ENCODE measurements at regions not wholly inside any gene's neighbourhood (a gene's known extent, or its start where the extent isn't known, plus 50 kb on each side); places are given as distances from the start of the nearest gene placed in this dataset.

DNA sequence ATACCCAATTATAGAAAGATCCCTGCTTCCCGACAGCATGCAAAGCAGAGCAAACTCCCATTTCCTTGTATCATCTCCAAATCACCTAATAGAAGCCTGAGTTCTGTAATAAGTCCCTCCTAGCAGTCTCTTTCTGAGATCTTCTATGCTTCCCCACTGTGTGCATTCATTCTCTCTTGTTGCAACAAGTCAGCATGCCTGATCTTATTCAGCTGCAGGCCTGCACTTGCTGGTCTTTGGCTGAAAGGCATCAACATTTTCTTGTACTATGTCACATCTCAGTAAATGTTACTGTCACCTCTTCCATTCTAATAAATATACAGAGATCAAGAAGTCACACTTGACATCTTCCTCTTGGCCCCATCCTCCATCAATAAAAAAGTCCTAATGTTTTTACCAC, 449.9 kb upstream of the MEX3C start:
- no peak for DNase-seq (ENCODE audit: low spot score)

DNA sequence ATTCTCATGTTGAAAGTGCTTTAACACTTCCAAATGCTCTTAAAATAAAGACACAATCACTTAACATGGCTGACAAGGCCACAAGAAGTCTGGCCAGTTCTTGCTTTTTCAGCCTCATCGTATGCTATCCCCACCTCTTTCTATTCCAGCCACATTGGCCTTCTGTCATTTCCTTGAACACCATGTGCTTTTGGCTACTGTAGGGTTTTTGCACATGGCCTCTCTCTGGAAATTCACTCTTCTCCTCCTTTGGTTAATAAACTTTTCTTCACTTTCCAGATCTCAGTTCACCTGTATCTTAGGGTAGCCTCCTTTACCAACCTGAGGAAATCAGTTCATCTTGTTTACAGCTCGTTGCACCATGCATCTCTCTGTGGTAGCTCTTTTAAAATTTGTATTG, 450.5 kb upstream of the MEX3C start:
- no peak for DNase-seq (ENCODE audit: low spot score)

DNA sequence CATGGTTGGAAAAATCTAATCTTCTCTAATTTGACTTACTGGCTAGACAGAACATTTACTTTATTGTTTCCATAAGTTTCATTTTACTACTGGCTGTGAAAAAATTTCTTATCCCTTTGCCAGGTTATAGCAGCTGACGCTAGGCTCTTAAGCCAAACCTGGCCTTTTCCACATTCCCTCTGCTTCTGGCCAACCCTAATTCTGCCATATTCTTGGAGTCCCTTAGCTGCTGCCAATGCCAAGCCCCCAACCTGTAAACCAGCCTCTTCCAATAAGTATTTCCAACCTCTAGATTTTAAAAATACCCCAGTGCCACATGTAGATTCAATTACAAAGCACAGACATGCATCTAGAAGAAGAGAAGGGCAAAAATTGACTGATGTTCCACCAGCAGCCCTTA, 452.3 kb upstream of the MEX3C start:
- no peak for DNase-seq (ENCODE audit: low spot score)

DNA sequence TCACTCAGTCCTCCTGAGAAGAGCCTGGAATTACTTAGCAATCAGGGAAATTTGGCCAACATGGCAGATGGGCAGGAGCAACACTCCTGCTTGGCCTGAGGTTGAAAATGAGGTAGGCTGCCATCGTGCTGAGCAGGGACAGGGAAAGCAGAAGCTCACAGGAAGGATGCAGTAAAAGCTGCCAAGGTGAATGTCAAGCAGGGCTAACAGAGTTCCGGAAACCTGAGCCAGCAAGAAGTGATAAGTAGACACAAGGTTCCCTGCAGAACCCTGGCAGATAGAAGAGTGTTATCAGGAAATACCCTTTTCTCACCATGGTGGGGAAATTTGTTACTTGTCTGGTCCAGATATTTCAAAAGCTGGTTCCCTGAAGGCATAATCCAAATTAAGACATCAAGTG, 454.3 kb upstream of the MEX3C start:
- DNase-seq (ENCODE audit: low spot score): no peak

DNA sequence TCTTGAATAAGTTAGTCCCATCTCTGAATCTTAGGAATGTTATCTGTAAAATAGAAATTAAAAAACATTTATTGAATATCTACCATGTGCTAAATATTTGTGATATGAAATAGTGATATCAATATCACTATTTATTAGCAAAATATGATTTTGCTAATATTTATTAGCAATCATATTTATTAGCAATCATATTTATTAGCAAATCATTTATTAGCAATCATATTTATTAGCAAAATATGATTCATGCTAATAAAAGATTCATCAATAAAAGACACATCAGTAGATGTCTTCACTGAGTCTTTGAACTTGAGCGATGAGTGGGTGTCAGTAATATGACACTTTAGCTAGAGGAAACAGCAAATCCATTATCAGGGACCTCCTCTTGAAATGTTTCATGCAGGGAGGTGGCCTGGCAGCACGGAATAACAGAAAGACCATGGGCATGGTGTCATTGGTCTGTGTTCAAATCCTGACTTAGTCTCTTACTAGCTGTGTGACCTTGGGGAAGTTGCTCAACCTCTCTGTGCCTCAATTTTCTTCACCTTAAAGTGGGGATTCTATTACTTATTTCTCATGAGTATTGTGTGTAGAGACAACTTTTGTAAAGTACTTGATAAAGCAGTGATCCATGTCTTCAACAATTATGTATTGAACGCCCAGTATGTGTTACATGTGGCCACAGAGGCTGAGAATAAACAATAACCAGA, 456.2 kb upstream of the MEX3C start:
- no peak for DNase-seq (ENCODE audit: low spot score)

DNA sequence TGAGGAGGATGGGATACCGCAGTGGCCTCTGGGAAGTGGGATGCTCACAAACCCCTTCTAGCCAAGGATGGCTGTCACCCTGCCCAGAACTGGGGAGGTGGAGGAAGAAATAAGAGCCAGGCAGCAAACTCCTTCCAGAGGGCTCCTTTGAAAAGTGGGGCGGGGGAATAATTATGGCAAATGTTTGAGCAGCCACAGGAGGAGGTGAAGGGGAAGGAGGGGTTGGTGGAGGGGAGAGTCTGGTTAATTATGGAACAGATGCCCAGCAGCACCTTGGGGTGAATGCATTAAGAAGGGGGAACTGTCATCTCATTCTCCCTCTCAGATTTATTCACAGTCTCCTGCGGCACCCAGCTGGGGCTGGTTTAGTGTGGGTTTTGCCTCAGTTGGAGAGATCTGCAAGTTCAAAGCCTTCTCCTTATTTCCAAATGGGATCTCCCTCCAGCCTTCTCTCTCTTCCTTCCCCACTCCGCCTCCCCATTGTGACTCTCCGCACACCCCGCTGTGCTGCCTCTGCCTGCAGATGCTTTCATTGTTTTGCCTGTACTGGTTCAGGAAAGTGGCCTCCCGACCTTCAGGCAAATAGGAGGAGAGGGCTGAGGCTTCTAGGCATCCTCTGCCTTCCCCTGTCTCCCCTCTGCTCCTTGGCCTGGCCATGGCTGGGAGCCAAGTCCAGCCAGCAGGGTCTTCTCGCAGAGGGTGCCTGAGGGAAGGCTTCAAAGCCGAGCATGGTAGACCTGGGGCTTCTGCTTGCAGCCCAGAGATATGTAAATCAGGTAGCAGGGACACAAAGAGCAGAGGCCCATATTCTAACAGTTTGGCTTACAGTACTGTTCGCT, 457.2 kb upstream of the MEX3C start:
- DNase-seq (ENCODE audit: low spot score): no peak

DNA sequence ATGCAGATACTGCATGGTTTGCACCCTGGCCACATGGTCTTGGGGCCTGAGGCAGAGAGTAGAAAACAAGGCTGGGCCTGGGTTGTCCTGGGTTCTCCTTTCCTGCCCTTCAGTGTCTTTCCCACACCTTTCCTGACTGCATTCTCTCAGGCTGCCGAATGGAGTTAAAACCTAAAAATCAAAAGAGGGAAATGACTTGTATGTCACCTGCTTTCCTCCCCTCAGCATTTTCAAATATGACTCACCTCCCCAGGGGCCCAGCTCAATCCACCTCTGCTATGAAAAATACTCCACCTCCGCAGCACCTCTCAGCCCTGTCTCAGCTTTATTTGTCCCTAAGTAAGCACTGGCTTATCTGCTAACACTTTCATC, 457.8 kb upstream of the MEX3C start:
- DNase-seq (ENCODE audit: low spot score): no peak

DNA sequence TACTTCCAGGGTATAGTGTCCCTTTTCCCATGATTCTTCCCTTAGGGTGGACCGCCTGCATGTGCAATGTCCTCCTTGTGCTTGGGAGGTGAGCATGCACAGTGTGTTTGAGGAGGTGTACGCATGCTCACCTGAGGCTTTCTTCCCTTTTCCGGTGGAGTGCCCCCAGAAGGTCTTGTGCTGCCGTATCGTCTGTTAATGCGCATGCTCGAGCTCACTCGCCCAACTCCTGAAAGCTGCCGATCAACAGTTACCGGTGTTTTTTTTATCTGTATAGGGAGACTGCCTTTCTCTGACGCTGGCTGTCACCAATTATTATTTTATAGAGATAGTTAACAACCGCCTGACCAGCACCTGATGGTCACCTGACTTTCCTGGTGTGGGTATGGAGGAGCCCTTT, 458.8 kb upstream of the MEX3C start:
- no peak for DNase-seq (ENCODE audit: low spot score)

DNA sequence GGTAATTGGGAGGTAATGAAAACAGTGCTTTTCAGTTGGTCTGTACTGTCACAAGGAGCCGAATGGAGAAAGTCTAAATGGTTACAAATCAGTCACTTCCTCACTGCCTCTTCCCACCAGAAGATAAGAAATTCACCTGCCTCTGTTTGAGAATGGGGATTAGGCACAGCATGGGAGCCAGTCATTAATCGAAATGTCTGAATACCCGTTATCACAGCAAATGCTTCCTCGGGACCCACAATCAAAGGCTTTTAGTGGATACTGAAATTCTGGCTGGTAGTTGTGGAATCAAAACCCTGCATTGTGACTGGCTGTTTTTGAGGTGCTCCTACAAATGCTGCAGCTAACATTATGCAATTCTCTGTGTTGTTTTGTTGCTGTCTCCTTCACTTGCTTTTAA, 461.0 kb upstream of the MEX3C start:
- no peak for DNase-seq (ENCODE audit: low spot score)

DNA sequence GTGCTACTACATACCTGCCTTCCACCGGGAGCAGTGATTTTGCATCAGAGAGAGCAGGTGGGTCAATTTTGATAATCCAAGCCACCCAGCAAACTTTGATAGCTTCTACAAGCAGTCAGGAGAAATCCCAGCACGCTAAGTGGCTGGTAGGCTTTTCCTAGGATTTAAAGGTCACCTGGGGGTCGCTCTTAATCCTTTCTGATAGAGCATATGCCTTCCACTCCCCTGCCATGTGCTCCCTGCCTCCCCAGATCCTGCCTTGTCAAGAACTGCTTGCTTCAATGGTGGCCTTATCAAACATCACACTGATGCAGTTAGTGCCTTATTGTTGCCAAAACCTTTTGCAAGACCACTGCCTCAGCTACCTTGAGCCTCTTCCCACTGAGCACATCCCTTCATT, 462.3 kb upstream of the MEX3C start:
- no peak for DNase-seq (ENCODE audit: low spot score)

DNA sequence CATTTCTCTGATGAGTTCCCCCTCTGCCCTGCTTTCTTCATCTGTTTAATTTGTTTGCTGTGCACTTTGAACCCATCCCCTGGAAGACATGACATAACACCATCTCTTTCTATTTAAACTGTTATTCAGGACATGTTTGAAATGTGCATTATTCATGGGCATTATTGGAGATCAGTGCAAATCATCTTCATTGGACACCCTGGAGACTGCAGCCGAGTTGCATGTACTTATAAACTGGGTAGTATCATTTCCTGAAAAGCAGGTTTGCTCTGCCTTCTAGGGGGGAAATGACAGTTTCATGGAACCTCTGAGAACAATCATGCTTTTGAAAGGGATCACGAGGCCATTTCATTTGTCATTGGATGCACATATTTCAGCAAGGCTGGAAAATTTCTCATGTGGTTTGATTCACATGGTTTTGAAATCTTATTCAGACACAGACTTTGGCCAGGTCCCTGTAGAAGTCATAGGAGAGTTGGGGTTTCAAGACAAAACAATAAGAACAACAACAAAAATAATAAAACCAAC, 462.8 kb upstream of the MEX3C start:
- no peak for DNase-seq (ENCODE audit: low spot score)

DNA sequence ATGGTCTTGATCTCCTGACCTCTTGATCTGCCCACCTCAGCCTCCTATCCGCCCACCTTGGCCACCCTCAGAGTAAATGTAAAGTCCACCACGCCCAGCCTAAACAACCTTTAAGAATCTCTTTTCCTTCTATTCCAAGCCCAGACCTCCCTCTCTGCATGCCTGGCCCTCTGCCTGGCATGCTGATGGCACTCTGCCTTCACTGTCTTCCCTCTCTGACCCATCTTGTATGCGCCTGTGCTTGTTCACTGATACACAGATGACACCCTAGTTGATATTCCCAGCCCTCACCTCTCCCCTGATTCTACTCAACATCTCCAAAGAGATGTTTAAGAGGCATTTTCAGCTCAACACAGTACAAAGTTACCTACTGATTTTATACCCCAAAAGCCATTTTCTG, 466.8 kb upstream of the MEX3C start:
- DNase-seq (ENCODE audit: low spot score): no peak

DNA sequence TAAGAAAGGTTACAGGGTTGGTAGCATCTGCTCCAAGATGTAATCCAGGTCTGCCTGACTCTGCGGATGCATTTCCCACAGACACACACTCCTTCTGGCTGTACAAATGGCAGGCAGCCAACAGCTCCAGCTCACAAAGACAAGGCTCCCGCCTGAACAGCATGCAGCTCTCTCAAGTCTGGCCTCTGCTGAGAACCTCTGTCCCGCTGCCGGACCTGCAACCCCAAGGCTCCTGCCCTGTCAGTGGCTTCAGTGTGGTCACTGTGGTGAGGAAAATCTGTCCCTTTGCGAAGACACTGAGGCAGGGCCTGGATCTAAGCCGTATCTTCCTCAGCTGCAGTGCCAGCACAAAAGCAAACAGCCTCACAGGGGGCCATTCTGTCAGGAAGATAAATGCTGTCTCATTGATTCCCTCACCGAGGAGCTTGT, 469.3 kb upstream of the MEX3C start:
- DNase-seq (ENCODE audit: low spot score): no peak

DNA sequence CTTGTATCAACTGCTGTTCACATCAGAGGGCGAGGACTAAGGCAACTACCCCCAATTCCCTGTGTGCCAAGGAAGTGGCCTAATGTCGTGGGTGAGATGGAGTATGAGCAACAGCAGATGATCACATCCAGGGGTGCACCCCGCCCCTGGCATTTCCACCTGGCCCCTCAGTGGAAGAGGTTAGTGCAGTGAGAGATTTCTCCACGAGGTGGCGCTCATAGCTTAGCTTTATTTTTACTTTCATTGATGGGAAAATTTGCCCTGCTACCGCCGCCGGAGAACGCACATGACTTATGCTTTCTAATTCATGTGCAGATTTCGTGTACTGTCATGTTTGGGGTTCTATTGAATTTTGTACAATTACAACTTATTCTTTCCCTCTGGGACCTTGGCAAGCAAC, 470.6 kb upstream of the MEX3C start:
- peak; percentile 72 for DNase-seq (ENCODE audit: low spot score)

DNA sequence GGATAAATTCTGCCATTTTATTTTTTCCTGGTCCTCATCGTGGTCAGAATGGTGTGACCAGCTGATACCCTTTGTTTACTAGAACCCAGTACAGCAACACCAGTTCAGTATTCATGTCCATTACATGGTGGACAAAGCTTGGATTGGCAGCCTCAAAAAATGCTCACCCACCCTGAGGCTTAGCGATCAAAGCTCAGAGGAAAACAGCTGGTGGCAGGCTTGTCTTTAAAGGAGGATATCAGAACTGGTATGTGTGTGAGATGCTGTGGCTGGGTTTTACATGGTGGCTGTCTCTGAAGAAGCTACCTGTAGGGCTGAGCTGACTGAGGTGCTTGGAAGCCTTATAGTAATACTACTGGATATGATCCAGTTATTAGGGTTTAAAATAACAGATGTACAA, 471.1 kb upstream of the MEX3C start:
- no peak for DNase-seq (ENCODE audit: low spot score)

DNA sequence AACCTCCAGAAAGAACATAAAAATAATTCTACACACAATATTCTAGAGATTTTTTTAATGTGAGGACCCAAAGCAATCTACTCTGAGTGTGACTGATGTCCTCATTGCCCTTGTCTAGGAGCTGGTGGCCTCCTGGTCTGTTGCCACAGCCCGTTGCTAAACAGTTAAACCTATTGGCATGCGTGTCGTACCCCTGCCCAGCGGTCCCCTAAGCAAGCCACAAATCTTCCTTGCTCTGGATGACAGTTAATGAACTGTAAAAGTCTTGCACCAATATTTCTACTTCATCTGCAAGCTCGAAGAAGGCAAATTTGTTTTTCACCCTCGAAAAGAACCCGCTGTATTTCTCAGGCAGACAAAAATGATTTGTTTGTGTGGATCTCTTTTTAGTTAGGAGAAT, 489.1 kb upstream of the MEX3C start:
- DNase-seq (ENCODE audit: low spot score): no peak

DNA sequence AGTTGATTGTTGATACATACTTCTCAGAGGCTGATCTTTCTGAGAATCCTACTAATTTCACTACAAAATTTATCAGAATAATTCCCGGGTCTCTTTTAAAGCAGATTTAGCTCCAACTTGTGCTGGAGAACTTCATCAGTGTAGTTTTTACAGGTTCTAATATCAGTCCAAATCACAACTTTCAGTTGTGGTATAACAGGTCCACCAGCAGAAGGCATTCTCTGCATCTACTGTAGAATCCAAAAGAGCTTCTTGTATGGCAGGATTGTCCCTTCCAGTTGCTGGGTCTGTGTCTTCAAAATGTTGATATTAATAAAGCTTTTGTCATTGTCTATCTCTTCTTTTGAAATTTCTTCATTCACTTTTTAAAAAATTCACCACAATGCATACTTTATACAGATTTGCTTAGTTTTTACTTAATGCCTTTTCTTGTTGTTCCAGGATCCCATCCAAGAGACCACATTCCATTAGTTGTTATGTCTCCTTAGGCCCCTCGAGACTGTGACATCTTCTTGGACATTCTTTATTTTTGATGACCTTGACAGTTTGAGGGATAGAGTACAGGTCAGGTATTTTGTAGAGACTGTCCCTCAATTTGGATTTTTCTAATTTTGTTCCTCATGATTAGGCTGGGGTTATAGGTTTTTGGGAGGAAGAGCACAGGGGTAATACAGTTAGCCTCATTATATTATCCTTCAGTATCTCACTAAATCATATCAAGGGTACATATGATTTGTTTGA, 490.5 kb upstream of the MEX3C start:
- DNase-seq (ENCODE audit: low spot score): no peak

DNA sequence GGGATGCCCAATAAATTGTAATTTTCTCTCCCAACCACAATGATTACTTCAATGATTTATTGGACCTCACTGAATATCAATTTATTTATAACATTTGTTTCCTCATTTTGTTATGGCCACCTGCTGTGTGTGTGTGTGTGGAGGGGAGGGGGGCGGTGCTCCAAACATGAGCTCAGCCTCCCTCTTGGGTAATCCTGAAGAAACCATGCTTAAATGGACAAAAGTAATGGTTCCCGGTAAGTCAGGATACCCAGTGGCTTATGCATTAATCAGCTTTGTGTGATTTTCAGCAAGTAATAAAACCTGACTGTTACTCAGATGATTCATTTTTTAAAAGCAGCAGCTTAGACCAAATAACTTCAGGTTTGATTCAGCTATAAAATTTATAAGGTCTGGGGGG, 495.1 kb upstream of the MEX3C start:
- no peak for DNase-seq (ENCODE audit: low spot score)

DNA sequence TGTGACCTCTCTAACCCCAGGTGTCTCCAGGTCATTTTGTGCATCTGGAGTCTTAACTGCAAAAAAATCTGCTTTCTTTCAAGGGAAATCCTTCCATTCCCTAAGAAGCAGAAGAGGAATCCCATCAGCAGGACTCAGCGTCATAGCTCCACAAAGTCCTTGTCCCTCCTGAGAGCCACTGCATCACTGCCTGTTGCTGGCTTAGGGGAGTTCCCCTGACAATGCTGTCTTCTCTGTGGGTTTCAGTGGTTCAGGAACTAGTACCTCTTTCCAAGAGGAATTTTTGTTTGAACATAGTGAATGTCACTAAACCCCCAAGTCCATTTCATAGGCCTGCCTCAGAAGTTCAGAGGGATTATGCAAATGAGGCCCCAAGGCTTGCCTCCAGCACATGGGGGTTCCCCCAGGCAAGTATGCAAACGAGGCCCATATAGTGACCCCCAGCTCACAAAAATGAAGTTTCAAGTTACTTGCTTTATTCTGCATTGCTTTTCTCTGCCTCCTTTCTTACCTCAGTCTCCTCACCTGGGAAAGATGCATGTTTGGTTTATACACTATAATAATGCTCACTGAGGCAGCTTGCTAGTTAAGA, 513.9 kb upstream of the MEX3C start:
- no peak for DNase-seq (ENCODE audit: low spot score)

DNA sequence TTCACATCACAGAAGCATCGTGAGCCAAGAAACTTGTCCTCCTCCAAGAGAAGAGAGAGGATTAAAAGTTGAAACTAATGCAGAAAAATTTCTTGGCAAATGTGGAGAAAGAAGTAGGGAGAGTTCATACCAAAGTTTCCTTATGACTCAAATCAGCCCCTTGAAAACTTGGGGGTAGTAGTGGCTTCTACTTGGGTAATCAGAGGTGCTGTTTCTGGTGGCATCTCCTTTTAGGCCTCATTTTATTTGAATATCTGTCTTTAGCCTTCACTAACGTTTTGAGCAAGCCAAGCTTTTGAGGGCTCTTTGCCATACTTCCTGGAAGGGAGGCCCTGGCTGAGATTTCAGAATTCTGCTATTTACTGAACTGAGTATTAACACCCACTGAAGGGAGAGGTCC, 515.3 kb upstream of the MEX3C start:
- DNase-seq (ENCODE audit: low spot score): no peak

DNA sequence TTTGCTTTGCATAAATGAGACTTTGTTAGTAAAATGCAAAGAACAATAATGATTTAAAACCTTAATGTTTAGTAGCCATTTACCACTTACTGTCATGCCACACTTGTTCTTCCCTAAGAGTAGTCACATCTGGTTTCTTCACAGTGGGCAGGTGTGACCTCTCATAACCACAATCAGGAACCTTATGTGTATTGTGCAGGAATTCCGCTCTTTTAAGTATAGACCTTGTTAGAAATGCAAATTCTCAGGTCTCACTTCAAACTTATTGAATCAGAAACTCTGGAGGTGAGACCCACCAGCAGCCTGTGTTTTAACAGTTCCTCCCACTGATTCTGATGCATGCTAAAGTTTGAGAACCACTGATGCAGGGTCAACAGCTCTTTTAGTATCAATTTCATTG, 518.8 kb upstream of the MEX3C start:
- DNase-seq (ENCODE audit: low spot score): no peak

DNA sequence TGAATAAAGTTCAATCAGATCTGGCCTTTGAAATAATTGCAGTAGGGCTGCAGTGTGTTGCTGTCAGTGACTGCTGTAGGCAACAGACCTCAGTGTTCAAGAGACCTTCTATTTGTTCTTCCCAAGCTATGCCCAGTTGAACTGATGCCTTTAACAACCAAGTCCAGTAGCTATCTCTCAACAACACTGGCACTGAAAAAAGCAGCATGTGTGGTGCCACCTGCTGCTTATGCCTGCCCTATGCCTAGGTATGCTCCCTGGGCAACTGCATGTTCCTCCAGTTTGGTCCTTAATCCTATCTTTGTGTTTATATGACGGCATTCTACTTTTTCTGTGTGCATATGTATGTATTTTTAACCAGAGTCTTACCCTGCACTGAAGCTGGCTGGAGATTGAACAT, 523.9 kb upstream of the MEX3C start:
- DNase-seq (ENCODE audit: low spot score): no peak
